HepG2 (cell line): ENCODE measurements at regions not wholly inside any gene's neighbourhood (a gene's known extent, or its start where the extent isn't known, plus 50 kb on each side); places are given as distances from the start of the nearest gene placed in this dataset.

Source experiments
- ATAC-seq: fragments of 200-7000 bp; cut with Tn5 transposase; 3 replicates; pipeline ENCODE4 v1.9.1; 2020; ENCODE audit warnings: mild to moderate bottlenecking, moderate library complexity
- BruUV-seq: library from RNA; stranded (reverse); fragments of 400-500 nt; replicated peaks from 2 replicates; lab custom pipeline; 2021; lab: Mats Ljungman, UMichigan
- CTCF ChIA-PET: fragments of 300-600 bp; formaldehyde crosslinking; extraction: SDS; loops from one replicate; lab custom pipeline; 2021; ENCODE audit warnings: low total read pairs, inconsistent platforms, low intra/inter-chr PET ratio; lab: Yijun Ruan, JAX
- POLR2A ChIA-PET: fragments of 350-600 bp; sonication (Branson Sonifier 250); formaldehyde crosslinking; loops from one replicate; lab custom pipeline; 2020; ENCODE audit warnings: antibody characterized with exemption, inconsistent platforms; lab: Yijun Ruan, JAX
- DNase-seq: peaks from one replicate; pipeline ENCODE4 v3.0.0-alpha.2; 2015; ENCODE audit warnings: low spot score
- FAIRE-seq: peaks from 3 replicates; lab custom pipeline; 2011; peaks lifted over from hg19 to GRCh38; lab: Jason Lieb, UNC
- H2AFZ ChIP-seq: one replicate; pipeline ENCODE4 v1.6.1; 2011; ENCODE audit warnings: low read length, inconsistent platforms
- H3K27ac ChIP-seq: fragments of 300-600 bp; 3 replicates; pipeline ENCODE4 v1.8.0; 2011; ENCODE audit warnings: mixed run types, mild to moderate bottlenecking, mixed read lengths, low read length, inconsistent platforms; ENCODE audit not compliant: insufficient read depth; ENCODE audit errors: extremely low read length
- H3K27me3 ChIP-seq, 2 experiments: fragments of 200-600 bp in 1 of 2; 2 replicates in 1 of 2; 3 replicates in 1 of 2; pipeline versions ENCODE4 v1.6.0 to v1.8.0; 2011; ENCODE audit warnings: low read length in 2 of 2, mild to moderate bottlenecking in 2 of 2, moderate library complexity in 2 of 2, inconsistent platforms in 1 of 2; ENCODE audit not compliant: insufficient read depth in 2 of 2, control insufficient read depth in 1 of 2
- H3K36me3 ChIP-seq, 2 experiments: fragments of 200-600 bp in 1 of 2; replicated peaks in 1 of 2; 2 replicates in 1 of 2; 3 replicates in 1 of 2; pipeline versions ENCODE4 v1.5.1 to v1.8.0; 2011; ENCODE audit warnings: low read length in 2 of 2, inconsistent platforms in 1 of 2; ENCODE audit not compliant: insufficient read depth in 2 of 2, control insufficient read depth in 1 of 2
- H3K4me1 ChIP-seq: 2 replicates; pipeline ENCODE4 v1.5.1; 2012; ENCODE audit warnings: low read length, inconsistent platforms; ENCODE audit not compliant: insufficient read depth
- H3K4me2 ChIP-seq: 2 replicates; pipeline ENCODE4 v1.6.0; 2011; ENCODE audit warnings: low read depth, low read length, inconsistent platforms
- H3K4me3 ChIP-seq, 3 experiments: fragments of 200-600 bp in 1 of 3; sonication (generic), shearing (Covaris generic) in 1 of 3; replicated peaks in 1 of 3; 2 replicates each; pipeline ENCODE4 v1.5.1; 2011 to 2016; ENCODE audit warnings: low read length in 3 of 3, inconsistent platforms in 2 of 3, low read depth in 2 of 3, mild to moderate bottlenecking in 2 of 3, control low read depth in 1 of 3, mixed read lengths in 1 of 3; ENCODE audit not compliant: insufficient read depth in 1 of 3
- H3K79me2 ChIP-seq: one replicate; pipeline ENCODE4 v1.6.1; 2011; ENCODE audit warnings: low read length, inconsistent platforms; ENCODE audit not compliant: insufficient read depth
- H3K9ac ChIP-seq: 2 replicates; pipeline ENCODE4 v1.6.0; 2011; ENCODE audit warnings: mild to moderate bottlenecking, low read depth, low read length, inconsistent platforms; ENCODE audit not compliant: insufficient read depth
- H3K9me3 ChIP-seq: 2 replicates; pipeline ENCODE4 v1.5.1; 2012; ENCODE audit warnings: mild to moderate bottlenecking, low read length
- H4K20me1 ChIP-seq: 2 replicates; pipeline ENCODE4 v1.6.0; 2011; ENCODE audit warnings: inconsistent platforms, mild to moderate bottlenecking, low read length, moderate library complexity; ENCODE audit not compliant: insufficient read depth
- CTCF ChIP-seq: sonication (generic); formaldehyde crosslinking; IDR thresholded peaks from 2 replicates; pipeline ENCODE4 v1.5.0; 2020; ENCODE audit warnings: mild to moderate bottlenecking, missing genetic modification reagents, moderate library complexity
- FOXJ3 ChIP-seq: sonication (generic); formaldehyde crosslinking; IDR thresholded peaks from 2 replicates; pipeline ENCODE4 v1.4.0; 2020; ENCODE audit warnings: missing genetic modification reagents, mild to moderate bottlenecking, borderline replicate concordance
- KDM4B ChIP-seq: sonication (generic); formaldehyde crosslinking; IDR thresholded peaks from 2 replicates; pipeline ENCODE4 v1.4.0; 2020; ENCODE audit warnings: missing genetic modification reagents
- KLF11 ChIP-seq: IDR thresholded peaks from 2 replicates; pipeline ENCODE4 v1.6.1; 2016; ENCODE audit warnings: missing compliant biosample characterization
- MLX ChIP-seq: IDR thresholded peaks from 2 replicates; pipeline ENCODE4 v1.6.1; 2016
- NR1H2 ChIP-seq: sonication (generic); formaldehyde crosslinking; IDR thresholded peaks from 2 replicates; pipeline ENCODE4 v1.8.1; 2022; ENCODE audit warnings: low read depth, missing genetic modification reagents, borderline replicate concordance
- PAXIP1 ChIP-seq: sonication (generic); formaldehyde crosslinking; conservative IDR thresholded peaks from 2 replicates; pipeline ENCODE4 v1.4.0; 2020; ENCODE audit warnings: mild to moderate bottlenecking, missing genetic modification reagents, moderate library complexity
- RARA ChIP-seq: IDR thresholded peaks from 2 replicates; pipeline ENCODE4 v1.6.1; 2016; ENCODE audit warnings: missing genetic modification reagents, missing compliant biosample characterization
- SNAPC2 ChIP-seq: sonication (generic); formaldehyde crosslinking; IDR thresholded peaks from 2 replicates; pipeline ENCODE4 v1.8.1; 2022; ENCODE audit warnings: mild to moderate bottlenecking, missing genetic modification reagents
- SRSF9 ChIP-seq: fragments of 200-400 bp; formaldehyde crosslinking; IDR thresholded peaks from 2 replicates; pipeline ENCODE4 v1.6.1; 2018; ENCODE audit warnings: borderline replicate concordance, mild to moderate bottlenecking, low read depth, low read length; ENCODE audit not compliant: insufficient read depth, poor library complexity, severe bottlenecking
- STAG1 ChIP-seq: sonication (generic); formaldehyde crosslinking; IDR thresholded peaks from 2 replicates; pipeline ENCODE4 v1.4.0; 2020; ENCODE audit warnings: missing genetic modification reagents
- ZBTB7B ChIP-seq: sonication (generic); formaldehyde crosslinking; IDR thresholded peaks from 2 replicates; pipeline ENCODE4 v1.4.0; 2020; ENCODE audit warnings: missing genetic modification reagents
- ZNF124 ChIP-seq: sonication (generic); formaldehyde crosslinking; IDR thresholded peaks from 2 replicates; pipeline ENCODE4 v1.4.0; 2020; ENCODE audit warnings: missing genetic modification reagents
- ZNF275 ChIP-seq: sonication (generic); formaldehyde crosslinking; IDR thresholded peaks from 2 replicates; pipeline ENCODE4 v1.8.0; 2022; ENCODE audit warnings: missing genetic modification reagents, mild to moderate bottlenecking, inconsistent platforms, borderline replicate concordance
- ZNF317 ChIP-seq: sonication (generic); formaldehyde crosslinking; IDR thresholded peaks from 2 replicates; pipeline ENCODE4 v1.5.0; 2020; ENCODE audit warnings: mild to moderate bottlenecking, missing genetic modification reagents
- ZNF34 ChIP-seq: sonication (generic); formaldehyde crosslinking; IDR thresholded peaks from 2 replicates; pipeline ENCODE4 v1.4.0; 2020; ENCODE audit warnings: mild to moderate bottlenecking, missing genetic modification reagents, borderline replicate concordance
- ZNF710 ChIP-seq: sonication (generic); formaldehyde crosslinking; IDR thresholded peaks from 2 replicates; pipeline ENCODE4 v1.5.0; 2020; ENCODE audit warnings: mild to moderate bottlenecking, missing genetic modification reagents, borderline replicate concordance
- WGBS: methylation state at CpG from one replicate; pipeline ENCODE4 v1.1.6; 2017; ENCODE audit warnings: low lambda C conversion rate; 5-methylcytosine and 5-hydroxymethylcytosine counted together
- in situ Hi-C: cut with HindIII; loops from 2 replicates; pipeline ENCODE4 v1.10.0; 2017; ENCODE audit warnings: low pct_unique_long_range_greater_than_20kb; ENCODE audit not compliant: extremely low pct_ligation_motif_present
- intact Hi-C: fragments of 100-400 bp; cut with micrococcal nuclease; formaldehyde crosslinking; loops from one replicate; pipeline ENCODE4 v1.10.0; 2022; ENCODE audit not compliant: unreplicated experiment

GRCh38 chr14:73778736-73779135, 64.6 kb upstream of the PNMA1 start:
- peaks cover 55% of the 10 kb centered on the region for H3K4me1 ChIP-seq
- no peak overlapping the region for H3K4me3 ChIP-seq
- H3K27me3 ChIP-seq = no peaks in the 10 kb centered on the region
- in situ Hi-C loops (no loop called here), intact Hi-C loops (no loop called here)
- peaks cover 35% of the 10 kb centered on the region for H4K20me1 ChIP-seq
- ATAC-seq (no peak), DNase-seq (no peak), FAIRE-seq (peak; percentile 8)
- no TSS peak for BruUV-seq
- CTCF ChIA-PET = no interaction called here
- H3K27ac ChIP-seq = no peak overlapping the region
- H3K9me3 ChIP-seq = no peaks in the 10 kb centered on the region
- H3K36me3 ChIP-seq = peaks cover 0 to 5% of the 10 kb centered on the region in 2 experiments; a peak in 2 of 5 replicates
- H3K79me2 ChIP-seq = peaks cover 91% of the 10 kb centered on the region
- no peak overlapping the region for H2AFZ ChIP-seq
- no peak overlapping the region for H3K9ac ChIP-seq
- POLR2A ChIA-PET = no interaction called here
- H3K4me2 ChIP-seq = no peak overlapping the region
- 95% methylated on average over 3 of the region's 3 CpGs for WGBS
- TF ChIP-seq FOXJ3 (CRISPR knock-in tag) = no peak
- no peak for TF ChIP-seq ZNF710 (CRISPR knock-in tag)
- TF ChIP-seq KLF11 (CRISPR knock-in tag) = no peak
- no peak for TF ChIP-seq SNAPC2 (CRISPR knock-in tag)
- no peak for TF ChIP-seq RARA (CRISPR knock-in tag)
- TF ChIP-seq KDM4B = no peak
- TF ChIP-seq ZNF124 (CRISPR knock-in tag) = no peak
- no peak for TF ChIP-seq ZBTB7B (CRISPR knock-in tag)
- TF ChIP-seq CTCF = no peak
- TF ChIP-seq ZNF34 = no peak
- no peak for TF ChIP-seq NR1H2 (CRISPR knock-in tag)
- no peak for TF ChIP-seq ZNF317 (CRISPR knock-in tag)
- TF ChIP-seq PAXIP1 (CRISPR knock-in tag) = no peak
- TF ChIP-seq SRSF9 = no peak
- TF ChIP-seq MLX = no peak
- TF ChIP-seq STAG1 (CRISPR knock-in tag) = no peak
- TF ChIP-seq ZNF275 = no peak
